Suprapubic skin (tissue), 4 donors: ENCODE measurements at regions not wholly inside any gene's neighbourhood (a gene's known extent, or its start where the extent isn't known, plus 50 kb on each side); places are given as distances from the start of the nearest gene placed in this dataset.

Source experiments
- EP300 ChIP-seq: sonication (generic); formaldehyde crosslinking; IDR thresholded peaks from one replicate; pipeline ENCODE4 v1.6.1; 2017; ENCODE audit warnings: antibody characterized with exemption
- POLR2A ChIP-seq, 2 donors: fragments of 450-650 bp; IDR thresholded peaks; one replicate each; pipeline ENCODE4 v1.6.1; 2017; ENCODE audit warnings: antibody characterized with exemption in 2 of 2, mild to moderate bottlenecking in 2 of 2, moderate library complexity in 2 of 2
- POLR2AphosphoS5 ChIP-seq, 3 donors: sonication (generic); formaldehyde crosslinking; IDR thresholded peaks; one replicate each; pipeline ENCODE4 v1.6.1; 2017; ENCODE audit warnings: antibody characterized with exemption in 3 of 3
- TF ChIP-seq, protein P1 (sequence below), 2 donors: fragments of 200-600 bp in 1 of 2; fragments of 450-650 bp in 1 of 2; sonication (generic) in 1 of 2; IDR thresholded peaks; one replicate each; pipeline ENCODE4 v1.5.1; 2016 to 2019; ENCODE audit warnings: antibody characterized with exemption in 2 of 2, mild to moderate bottlenecking in 1 of 2, moderate library complexity in 1 of 2

DNA sequence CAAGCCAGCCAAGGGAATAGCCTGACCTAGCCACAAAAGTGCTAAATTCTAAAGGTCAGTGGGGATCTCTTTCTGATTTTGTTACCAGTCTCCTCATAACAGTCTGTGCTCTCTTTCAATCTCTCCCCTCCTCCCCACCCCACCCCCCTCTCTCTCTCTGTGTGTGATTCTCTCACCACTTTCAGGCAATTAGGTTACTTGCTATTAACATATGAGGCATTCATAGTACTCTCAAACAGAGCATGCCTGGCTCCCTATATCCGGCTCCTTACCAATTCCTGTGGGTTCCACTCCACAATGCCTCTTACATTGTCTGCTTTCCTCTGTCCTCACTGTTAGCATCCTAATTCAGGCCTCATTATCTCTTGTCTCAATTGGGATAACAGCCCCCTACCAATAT lies 464.3 kb upstream of the DEPDC1 start:
- TF ChIP-seq, protein P1, sequence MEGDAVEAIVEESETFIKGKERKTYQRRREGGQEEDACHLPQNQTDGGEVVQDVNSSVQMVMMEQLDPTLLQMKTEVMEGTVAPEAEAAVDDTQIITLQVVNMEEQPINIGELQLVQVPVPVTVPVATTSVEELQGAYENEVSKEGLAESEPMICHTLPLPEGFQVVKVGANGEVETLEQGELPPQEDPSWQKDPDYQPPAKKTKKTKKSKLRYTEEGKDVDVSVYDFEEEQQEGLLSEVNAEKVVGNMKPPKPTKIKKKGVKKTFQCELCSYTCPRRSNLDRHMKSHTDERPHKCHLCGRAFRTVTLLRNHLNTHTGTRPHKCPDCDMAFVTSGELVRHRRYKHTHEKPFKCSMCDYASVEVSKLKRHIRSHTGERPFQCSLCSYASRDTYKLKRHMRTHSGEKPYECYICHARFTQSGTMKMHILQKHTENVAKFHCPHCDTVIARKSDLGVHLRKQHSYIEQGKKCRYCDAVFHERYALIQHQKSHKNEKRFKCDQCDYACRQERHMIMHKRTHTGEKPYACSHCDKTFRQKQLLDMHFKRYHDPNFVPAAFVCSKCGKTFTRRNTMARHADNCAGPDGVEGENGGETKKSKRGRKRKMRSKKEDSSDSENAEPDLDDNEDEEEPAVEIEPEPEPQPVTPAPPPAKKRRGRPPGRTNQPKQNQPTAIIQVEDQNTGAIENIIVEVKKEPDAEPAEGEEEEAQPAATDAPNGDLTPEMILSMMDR (IDR thresholded peaks at IDR 0.05): no peak
- TF ChIP-seq EP300: no peak
- TF ChIP-seq POLR2AphosphoS5 (IDR thresholded peaks at IDR 0.05): no peak
- no peak for TF ChIP-seq POLR2A (IDR thresholded peaks at IDR 0.05)
